HG03432 (cell line): ENCODE measurements at regions not wholly inside any gene's neighbourhood (a gene's known extent, or its start where the extent isn't known, plus 50 kb on each side); places are given as distances from the start of the nearest gene placed in this dataset.
"Not testable (repeated sequence)": the region's sequence is repeated elsewhere in the genome, so short reads cannot be mapped to it uniquely, and the experiment has no call there.

ENCODE experiments used
- ATAC-seq: cut with Tn5 transposase; IDR thresholded peaks from one replicate; pipeline ENCODE4 v1.9.1; 2021; ENCODE audit warnings: mild to moderate bottlenecking, moderate library complexity; ENCODE audit not compliant: unreplicated experiment

DNA sequence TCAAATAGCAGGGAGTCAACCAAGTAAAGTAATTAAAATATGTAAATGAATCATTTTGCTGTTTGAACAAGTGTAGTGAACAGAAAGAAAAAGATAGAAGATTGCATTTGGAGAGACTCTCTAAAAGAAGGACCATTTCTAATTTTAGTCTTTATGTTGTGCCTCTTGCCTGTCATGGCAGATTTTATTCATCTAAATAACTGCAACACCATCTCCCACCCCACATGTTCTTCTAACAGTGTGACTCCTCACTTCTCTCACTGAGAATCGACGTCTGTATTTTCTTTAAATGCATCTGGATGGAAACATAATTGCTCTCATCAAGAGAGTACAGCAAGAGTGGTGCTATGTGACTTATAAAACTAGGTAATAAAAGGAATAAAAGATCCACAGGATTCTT, 439.9 kb upstream of the GBE1 start:
- ATAC-seq: no peak

DNA sequence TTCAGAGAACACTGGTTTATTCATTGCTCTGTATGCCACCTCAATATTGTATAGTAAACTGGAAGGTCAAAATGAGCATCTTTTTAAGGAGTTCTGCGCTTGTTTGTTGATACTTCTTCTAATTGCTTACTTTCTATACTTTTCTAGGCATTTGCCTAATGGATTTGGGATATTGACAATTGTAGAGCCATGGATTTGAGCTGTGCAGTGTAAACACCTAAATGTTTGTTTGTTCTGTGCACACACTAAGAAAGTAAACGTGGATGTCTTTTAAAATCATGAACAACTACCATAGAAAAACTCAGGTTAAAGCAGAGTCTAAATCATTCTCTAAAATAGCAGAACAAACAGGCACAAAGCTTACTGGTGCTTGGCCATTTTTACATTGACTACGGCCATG, 436.6 kb upstream of the GBE1 start:
- no peak for ATAC-seq

DNA sequence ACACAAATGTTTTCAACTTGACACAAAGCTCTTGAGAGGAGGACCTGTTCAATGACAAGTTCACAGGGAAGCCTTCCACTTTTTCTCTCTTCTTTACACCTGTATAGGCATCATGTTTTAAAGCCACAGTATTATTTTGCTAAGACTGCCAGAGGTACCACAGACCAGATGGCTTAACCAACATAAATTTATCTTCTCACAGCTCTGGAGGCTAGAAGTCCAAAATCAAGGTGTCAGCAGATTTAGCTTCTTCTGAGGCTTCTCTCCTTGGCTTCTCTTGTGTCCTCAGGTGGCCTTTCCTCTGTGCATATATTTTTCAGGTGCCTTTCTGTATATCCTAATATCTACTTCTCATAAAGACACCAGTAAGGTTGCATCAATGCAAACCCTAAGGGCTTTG, 435.2 kb upstream of the GBE1 start:
- no peak for ATAC-seq

DNA sequence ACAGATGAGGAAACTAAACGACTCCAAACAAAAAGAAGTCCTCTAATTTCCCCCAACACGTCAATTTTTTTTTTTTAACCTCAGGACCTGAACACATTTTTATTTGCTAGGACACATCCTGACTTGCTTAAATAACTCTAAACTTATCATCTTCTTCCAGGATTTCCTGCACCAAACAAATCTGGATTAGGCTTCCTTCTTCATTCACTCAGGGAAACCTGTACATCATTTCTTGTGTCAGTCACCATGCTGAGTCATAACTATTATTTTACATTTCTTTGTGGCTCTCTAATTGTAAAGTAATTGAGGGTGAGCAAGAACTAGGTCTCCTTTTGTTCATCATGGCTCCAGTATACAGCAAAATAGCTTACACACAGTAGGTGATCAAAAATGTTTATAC, 433.4 kb upstream of the GBE1 start:
- ATAC-seq: no peak

DNA sequence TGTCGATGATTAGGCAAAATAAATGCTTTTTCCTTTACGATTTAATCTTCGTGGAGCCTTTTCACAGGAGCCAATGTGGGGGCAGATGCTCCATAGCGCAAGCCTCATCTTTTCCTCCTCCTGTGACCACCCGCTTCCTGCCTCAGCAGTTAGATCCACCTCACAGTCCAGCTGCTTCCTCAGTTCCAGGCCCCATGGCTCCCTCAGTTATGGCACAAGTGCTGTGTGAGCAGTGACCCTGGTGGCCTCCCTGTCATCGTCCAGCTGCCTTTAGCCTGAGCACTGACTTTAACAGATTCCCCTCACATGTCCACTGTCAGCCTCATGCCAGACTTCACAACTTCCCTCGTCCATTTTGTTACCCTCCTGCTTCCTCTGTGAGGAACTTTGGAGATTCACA, 424.6 kb upstream of the GBE1 start:
- ATAC-seq: no peak

DNA sequence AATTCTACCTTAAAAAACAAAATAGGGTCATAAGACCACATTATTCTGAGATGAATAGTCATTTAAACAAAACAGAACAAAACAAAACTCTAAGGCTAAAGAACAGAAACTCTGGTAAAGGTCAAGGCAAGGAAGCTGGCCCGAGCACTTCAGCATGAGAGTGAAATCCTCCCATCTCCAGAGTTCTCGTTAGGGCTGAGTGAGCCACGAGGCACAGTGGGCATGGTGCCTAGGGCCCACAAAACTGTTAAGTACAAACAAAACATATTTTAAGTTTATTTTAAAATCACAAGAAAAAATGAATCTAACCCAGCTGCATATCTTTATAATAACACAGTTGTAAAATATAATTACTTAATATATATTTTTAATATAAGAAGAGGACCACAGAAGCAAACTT, 417.8 kb upstream of the GBE1 start:
- ATAC-seq: no peak

DNA sequence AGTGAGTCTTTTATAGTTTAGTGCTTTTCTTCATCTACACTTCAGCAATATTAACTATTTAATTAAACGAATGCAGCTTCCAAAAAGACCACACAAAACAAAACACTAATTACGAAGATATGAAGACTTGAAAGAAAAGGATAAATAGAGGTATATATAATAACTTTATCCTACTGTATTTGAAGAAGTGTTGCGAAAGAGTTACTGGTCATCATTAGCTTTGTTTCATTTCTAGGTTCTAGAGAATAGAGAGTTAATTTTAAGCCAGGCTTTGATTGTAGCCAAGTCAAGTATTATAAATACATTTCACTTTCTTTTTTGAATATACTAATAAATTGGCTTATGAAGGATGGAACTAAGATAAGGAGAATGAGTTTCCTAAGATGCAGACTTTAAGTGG, 416.8 kb upstream of the GBE1 start:
- no peak for ATAC-seq

DNA sequence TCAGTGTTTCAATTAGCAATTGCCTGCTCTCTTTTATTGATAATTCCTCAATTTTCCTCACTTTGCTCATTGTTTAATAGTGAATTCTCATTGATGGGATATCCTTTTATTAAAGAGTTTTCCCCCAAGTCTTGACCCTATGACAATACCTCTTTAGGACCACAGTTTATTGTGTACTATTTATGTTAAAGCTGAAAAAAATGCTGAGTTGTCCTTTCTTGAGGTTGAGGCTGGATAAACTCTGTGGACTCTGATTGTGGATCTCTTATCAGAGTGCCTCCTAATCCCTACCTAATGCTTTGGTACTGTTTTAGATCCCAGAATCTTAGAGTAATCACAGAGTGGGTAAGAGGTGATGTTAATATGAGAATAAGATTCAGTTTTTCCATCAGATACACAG, 416.3 kb upstream of the GBE1 start:
- ATAC-seq: no peak

DNA sequence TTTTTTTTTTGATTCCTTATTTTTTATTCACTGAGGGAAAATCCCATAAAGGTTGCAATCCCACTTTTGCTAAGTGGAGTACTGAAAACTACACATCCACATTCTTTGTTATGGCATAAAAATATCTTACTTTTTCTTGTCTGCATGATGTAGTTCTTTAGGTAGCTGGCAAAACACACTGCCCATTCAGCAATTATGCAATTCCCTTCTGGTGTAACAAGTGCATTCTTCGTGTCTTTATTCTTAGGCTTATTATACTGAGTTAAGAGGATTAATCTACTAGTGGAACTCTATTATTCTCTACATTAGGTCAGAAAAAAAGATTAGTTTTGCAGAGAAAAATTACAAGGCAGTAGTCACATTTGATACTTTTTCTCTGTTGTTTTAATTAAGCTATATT, 403.8 kb upstream of the GBE1 start:
- no peak for ATAC-seq

DNA sequence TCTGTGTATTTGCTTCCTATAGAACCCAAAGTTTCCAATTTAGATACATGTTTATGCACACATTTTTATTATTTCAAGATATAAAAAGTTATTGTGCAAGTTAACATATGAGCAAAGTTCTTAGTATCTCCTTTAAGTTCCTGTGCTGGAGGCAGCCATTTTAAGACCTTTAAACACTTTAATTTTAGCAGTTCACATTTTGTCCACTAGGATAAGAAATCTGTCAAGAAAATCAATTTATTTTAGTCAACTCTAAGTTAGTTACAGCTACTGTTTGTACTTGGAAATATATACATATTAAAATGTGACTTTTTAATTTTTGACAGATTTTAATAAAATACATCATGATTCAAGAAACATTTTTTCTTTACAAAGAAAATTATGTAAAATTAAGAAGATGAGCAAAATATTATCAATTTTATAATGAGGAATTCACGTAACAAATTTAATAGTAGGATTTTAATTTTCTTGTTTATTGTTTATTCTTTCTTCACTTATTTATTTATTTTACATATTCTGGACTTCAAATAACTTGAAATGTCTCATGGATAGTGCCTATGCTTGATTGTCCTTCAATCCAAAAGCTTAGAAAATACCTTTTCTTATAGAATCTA, 402.6 kb upstream of the GBE1 start:
- no peak for ATAC-seq

DNA sequence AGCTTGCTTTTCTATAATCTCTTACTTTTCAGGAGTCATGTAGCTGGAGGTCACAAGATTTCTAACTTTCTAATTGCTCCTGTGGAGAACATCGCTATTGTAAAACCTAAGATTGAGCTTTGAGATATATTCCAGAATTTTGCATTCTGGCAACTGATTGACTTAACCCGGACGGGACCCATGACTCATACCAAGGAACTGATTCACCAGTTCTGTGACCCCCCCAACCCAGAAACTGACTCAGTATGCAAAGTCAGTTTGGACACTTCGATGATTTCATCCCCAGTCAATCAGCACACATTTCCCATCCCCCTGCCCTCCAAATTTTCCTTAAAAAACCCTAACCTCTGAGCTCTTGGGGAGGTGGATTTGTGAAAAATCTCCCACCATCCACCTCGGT, 396.5 kb upstream of the GBE1 start:
- no peak for ATAC-seq

DNA sequence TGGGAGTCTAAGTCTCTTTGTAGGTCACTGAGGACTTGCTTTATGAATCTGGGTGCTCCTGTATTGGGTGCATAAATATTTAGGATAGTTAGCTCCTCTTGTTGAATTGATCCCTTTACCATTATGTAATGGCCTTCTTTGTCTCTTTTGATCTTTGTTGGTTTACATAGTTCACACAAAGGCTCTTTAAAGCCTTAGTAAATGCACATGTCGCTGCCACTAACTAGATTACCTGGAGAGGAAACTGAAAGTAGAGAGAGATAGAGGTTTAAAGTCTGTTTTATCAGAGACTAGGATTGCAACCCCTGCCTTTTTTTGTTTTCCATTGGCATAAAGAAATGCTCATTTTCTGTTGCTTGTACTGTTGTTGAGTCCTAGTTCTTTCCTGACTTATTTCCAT, 392.4 kb upstream of the GBE1 start:
- not testable (repeated sequence) for ATAC-seq

DNA sequence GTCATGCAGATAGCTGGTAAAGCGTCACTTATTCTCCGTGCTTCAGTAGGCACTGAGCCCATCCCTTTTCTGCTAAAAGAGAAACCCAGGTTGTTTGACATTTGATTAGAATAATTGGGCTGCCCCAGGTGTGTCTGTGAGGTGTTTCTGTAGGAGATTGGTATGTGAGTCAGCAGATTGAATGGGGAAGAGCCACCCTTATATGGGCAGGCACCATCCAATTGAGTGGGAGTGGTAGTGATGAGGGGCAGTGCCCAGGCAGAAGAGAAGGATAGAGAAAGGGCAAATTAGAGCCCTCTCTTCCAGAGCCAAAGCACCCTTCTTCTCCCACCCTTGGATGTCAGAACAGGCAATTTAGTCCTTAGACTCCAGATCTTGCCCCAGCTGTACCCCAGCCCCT, 384.3 kb upstream of the GBE1 start:
- no peak for ATAC-seq

DNA sequence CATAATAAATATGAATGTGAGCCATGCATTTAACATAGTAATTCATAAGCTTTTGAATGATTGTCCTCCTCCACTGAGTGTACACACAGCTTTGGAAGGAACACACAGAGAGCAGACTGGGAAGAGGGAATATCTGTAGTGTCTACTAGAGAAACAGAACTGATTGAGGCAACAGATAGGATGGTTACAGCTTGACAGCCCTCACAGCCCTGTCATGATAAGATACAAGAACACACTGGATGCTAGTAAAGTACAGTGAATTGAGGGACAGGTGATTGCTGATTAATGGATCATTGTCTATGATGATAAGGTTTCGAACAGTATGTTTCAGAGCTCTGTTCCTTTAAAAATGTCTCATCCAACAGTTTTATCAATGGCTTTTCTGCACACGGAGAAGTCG, 383.4 kb upstream of the GBE1 start:
- ATAC-seq: no peak

DNA sequence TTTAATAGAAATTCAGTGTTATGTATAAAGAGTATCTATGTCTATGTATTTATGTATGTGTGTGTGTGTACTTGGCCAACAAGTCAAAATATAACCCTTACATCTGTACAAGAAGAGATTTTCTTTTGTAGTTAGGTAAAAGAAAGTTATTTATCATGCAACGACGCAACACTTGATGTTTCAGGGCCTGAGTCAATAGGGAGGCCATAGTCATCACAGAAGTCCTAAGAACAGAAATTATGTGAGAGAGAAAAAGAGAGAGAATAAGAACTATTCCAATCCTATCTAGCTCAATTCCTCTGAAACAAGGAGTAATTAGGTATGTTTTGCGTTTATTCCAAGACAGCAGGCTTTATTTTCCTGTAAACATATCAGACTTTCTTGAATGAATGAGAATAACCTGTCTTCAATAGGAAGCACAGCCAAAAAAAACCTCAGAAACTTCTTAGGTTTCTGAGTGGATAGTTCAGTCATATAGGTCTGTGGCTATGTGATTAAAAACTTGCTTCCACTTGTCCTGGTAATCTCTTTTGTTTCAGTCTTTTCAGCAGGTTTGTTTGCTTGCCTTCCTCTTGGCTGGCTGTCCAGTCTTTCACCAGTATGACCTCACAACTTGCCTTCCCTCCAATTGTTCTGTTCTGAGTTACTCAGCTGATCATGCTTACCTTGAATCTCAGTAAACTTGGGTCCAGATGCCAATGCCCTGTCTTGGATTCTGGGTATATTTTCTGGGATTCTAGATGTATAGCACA, 382.4 kb upstream of the GBE1 start:
- peak; percentile 60 for ATAC-seq

DNA sequence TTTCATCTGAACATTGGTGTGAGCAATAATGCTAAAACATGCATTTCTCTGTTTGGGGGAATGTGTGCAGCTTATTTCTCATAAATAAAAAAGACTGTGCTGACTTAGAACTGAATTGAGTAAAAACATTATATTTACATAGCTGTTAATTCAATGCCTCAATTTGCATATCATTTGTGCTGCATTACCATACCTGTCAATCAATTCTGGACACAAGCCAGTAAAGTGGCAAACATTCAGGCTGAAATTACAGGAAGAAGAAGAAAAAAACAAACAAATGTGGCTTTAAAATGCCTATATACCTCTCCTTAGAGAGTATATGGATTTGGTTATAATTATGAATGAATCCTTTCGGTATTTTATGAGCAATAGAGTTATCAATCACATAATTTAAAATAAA, 380.1 kb upstream of the GBE1 start:
- no peak for ATAC-seq

DNA sequence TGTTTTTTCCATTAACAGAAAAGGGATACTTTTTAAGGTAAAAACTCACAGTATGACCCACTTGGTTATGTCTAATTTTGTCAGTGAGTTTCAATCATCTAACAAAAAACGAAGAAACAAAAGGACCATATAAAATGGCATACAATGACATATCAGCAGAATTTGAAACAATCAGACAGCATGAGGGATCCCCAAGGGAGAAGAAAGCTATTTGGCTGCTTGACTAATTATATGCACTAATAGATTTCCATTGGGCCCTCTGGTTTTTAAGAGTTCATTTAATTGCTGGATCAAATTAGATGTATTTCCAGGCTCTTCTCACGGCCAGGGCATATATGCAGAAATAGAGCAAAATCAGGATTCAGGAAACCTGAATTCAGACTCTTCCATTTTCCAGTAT, 376.4 kb upstream of the GBE1 start:
- no peak for ATAC-seq

DNA sequence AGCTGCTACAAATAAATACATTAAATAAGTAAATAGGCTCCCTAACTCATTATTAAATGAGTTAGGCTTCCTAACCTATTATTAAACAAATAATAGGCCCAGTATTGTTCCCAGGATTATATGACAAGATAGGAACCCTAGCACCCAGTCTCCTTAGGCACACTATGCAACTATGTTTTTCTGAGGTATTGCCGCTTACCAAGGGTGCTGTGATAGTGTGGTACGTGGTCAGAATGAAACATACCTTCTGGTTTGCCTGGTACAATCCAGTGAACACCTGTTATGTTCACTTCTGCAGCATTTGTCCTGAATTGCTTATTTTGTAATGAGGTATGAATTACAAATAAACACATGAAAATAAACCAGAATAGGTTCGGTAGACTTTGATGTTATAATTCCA, 375.6 kb upstream of the GBE1 start:
- no peak for ATAC-seq

DNA sequence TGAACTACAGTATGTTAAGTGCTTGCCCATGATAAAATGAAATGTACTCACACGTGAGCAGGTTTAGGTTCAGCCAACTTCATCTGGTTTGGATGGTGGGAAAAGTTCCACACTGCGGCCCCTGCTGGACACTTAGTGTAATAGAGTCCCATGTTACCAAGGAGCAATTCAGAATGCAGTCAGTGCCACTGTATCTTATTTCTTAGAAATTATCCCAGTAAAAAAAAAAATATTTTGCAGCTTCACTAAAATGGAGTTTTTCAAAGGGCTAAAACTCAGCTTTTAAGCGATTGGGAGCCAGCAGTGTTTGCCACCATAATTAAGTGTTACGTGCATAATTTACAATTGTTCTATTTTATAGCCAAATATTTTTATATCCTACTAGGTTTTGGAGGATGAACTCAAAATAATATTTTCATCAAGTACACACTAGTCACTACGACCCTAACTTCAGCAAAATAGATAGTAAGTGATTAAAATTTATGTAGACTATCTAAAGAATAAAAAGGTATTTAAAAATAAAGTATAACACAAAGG, 371.7 kb upstream of the GBE1 start:
- peak; percentile 90 for ATAC-seq

DNA sequence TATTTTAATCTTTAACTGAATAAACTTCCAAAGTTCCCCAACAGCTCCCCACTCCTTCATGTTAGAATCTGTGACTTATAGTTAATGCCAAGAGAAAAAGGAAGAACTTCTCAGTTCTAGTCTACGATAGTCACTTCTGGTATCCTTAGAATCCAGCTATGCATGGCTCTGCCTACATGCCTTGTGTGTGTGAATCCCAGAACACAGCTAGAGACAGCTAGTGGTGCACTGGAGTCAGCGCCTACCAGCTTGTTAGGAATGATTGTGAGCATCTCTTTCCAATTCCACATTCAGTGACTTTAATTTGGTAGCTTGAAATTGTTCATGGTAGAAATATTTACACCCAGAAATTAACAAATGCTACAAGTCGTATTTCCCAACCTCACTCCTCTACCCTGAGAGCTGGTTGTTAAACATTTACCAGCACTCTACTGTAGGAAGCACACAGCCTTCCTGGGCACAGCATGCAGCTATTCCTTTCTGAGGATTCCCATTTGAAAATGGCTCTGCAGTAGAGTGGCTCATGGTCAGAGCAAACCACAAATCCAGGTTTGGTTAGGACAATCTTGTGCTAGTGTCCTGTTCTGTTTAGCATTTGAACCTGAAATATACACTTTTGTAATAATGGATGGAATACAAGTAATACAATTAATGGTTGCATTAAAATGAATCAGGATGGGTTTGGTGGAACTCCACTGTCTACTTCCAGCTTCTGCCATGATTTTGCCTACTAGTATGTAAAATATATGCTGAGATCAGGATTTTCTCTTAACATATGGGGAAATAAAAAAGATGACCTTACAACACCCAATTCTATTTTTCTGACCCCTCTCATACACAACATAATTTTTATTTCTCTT, 371.0 kb upstream of the GBE1 start:
- ATAC-seq: peak; percentile 9

DNA sequence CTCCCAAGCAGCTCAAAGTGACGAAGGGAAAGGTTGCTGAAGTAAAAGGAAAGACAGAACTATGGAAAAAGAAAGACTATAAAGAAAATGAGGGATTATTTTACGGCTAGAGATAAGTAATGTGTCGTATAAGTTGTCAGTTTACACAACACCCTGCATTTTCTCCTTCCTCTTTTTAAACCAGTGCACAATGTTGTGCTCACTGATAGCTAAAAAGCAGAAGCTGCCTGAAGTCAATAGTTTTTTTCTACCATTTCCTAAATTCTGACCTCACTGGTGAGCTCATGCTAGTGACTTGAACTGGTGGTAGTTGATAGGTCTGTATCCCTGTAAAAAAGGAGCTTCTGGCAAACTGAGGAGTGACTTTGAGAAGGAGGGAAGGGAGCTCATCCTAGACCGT, 368.6 kb upstream of the GBE1 start:
- ATAC-seq: peak; percentile 39
